ENCODE measurements at regions not wholly inside any gene's neighbourhood (a gene's known extent, or its start where the extent isn't known, plus 50 kb on each side); places are given as distances from the start of the nearest gene placed in this dataset.
A peak's percentile ranks its signal among the peaks of the same experiment; 100 is the strongest.
"Not testable (repeated sequence)": the region's sequence is repeated elsewhere in the genome, so short reads cannot be mapped to it uniquely, and the experiment has no call there.

DNA sequence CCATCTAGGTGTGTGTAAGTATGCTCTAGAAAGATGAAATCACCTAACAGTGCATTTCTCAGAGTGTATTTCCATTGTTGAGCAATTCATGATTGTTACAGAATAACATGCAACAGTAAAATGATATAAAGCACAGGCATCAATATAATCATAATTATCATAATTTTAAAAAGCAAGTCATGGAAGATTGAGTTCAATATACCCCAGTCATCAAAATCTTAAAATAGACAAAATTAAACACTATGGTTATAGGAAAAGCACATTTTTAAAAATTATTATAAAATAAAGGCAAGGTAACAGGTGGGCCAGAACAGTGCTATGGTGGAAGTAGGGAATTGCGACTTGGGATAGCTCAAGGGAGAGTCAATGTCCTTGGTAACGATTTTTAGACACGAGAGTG is 555.4 kb upstream of the VRK2 start:
- intact Hi-C loops (cut with DNase I) = no loop called here
- no peak for DNase-seq
- H3K4me3 ChIP-seq = no peak overlapping the region
- H3K4me1 ChIP-seq = no peaks in the 10 kb centered on the region
- no peaks in the 10 kb centered on the region for H3K36me3 ChIP-seq
- no peaks in the 10 kb centered on the region for H3K27me3 ChIP-seq
- no peak overlapping the region for H3K27ac ChIP-seq
- WGBS, 2 donors = 77 to 90% methylated on average over 3 of the region's 3 CpGs
- TF ChIP-seq POLR2A (IDR thresholded peaks at IDR 0.05) (no peak), EP300 (IDR thresholded peaks at IDR 0.05) (no peak), POLR2AphosphoS5 (IDR thresholded peaks at IDR 0.05) (no peak)
- TF ChIP-seq, protein P1, sequence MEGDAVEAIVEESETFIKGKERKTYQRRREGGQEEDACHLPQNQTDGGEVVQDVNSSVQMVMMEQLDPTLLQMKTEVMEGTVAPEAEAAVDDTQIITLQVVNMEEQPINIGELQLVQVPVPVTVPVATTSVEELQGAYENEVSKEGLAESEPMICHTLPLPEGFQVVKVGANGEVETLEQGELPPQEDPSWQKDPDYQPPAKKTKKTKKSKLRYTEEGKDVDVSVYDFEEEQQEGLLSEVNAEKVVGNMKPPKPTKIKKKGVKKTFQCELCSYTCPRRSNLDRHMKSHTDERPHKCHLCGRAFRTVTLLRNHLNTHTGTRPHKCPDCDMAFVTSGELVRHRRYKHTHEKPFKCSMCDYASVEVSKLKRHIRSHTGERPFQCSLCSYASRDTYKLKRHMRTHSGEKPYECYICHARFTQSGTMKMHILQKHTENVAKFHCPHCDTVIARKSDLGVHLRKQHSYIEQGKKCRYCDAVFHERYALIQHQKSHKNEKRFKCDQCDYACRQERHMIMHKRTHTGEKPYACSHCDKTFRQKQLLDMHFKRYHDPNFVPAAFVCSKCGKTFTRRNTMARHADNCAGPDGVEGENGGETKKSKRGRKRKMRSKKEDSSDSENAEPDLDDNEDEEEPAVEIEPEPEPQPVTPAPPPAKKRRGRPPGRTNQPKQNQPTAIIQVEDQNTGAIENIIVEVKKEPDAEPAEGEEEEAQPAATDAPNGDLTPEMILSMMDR (IDR thresholded peaks at IDR 0.05) = no peak
- no peaks in the 10 kb centered on the region for H3K9me3 ChIP-seq

DNA sequence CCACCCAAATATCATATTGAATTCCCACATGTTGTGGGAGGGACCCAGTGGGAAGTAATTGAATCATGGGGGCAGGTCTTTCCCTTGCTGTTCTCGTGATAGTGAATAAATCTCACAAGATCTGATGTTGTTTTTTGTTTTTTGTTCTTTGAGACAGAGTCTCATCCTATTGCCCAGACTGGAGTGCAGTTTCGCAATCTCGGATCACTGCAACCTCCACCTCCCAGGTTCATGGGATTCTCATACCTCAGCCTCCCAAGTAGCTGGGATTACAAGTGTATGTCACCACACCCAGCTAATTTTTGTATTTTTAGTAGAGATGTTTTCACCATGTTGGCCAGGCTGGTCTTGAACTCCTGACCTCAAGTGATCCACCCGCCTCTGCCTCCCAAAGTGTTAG is 552.6 kb upstream of the VRK2 start:
- H3K27me3 ChIP-seq; H3K4me3 ChIP-seq; DNase-seq; H3K4me1 ChIP-seq; H3K36me3 ChIP-seq; H3K9me3 ChIP-seq; H3K27ac ChIP-seq; intact Hi-C loops (cut with DNase I): not testable (repeated sequence)
- 75 to 88% methylated on average over 4 of the region's 4 CpGs for WGBS, 2 donors

DNA sequence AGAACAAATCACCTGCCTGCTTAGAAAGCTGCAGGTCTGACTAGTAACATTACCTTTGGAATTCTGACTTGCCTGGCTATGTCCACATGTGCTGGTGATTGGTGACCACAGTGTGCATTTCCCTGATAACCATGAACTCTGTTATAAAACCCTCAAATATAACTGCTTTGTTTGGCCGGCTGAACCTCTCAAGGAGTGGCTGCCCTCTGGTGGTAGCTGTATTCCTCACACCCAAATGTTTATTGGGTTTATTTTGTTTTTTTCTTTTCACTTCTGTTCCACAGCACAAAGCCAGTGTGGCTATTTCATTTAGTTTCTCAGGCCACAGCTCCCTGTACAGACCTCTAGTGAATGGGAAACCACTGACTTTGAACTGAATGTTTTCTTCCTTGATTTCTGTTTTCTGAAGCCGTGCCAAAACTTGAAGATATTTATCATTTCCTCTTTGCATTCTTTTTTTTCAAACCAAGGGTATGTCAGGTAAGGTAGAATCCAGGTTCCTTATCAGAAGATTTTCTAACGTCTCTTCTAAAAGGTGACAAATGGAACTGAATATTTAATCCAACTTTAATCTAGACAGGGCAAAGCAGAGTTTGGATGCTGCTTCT is 549.0 kb upstream of the VRK2 start:
- Histone ChIP-seq H3K27me3 (no peaks in the 10 kb centered on the region), H3K36me3 (no peaks in the 10 kb centered on the region), H3K27ac (no peak overlapping the region), H3K9me3 (no peaks in the 10 kb centered on the region), H3K4me1 (no peaks in the 10 kb centered on the region), H3K4me3 (no peak overlapping the region)
- TF ChIP-seq POLR2A (IDR thresholded peaks at IDR 0.05) = no peak
- TF ChIP-seq, protein P1 (IDR thresholded peaks at IDR 0.05) = peak in 2 of 4 experiments; percentile 32 to 59
- intact Hi-C loops (cut with DNase I) = no loop called here
- no peak for DNase-seq
- 12 to 13% methylated on average over 3 of the region's 3 CpGs for WGBS, 2 donors

DNA sequence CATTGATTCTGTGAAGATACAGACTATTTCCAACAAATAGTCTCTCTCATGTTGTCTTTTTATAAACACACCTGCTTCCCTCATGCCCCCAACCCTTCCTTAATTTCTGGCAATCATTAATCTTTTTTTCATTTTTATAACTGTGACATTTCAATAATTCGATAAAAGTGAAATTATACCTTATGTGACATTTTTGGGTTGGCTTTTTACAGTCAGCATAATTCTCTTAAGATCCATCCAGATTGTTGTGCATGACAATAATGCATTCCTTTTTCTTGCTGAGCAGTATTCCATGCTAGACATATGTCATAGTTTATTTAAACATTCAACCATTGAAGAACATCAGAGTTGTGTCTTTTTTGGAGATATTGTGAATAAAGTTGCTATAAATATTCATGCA is 541.8 kb upstream of the VRK2 start:
- H3K4me3 ChIP-seq = no peak overlapping the region
- H3K36me3 ChIP-seq = no peaks in the 10 kb centered on the region
- TF ChIP-seq POLR2A (IDR thresholded peaks at IDR 0.05) = no peak
- TF ChIP-seq EP300 (IDR thresholded peaks at IDR 0.05) = no peak
- TF ChIP-seq POLR2AphosphoS5 (IDR thresholded peaks at IDR 0.05) = no peak
- TF ChIP-seq, protein P1 (IDR thresholded peaks at IDR 0.05) = no peak
- intact Hi-C loops (cut with DNase I) = no loop called here
- H3K4me1 ChIP-seq = no peaks in the 10 kb centered on the region
- DNase-seq = no peak
- no peaks in the 10 kb centered on the region for H3K27me3 ChIP-seq
- 0 to 49% methylated on average over 1 of the region's 1 CpG for WGBS, 2 donors
- no peak overlapping the region for H3K27ac ChIP-seq
- H3K9me3 ChIP-seq = no peaks in the 10 kb centered on the region

DNA sequence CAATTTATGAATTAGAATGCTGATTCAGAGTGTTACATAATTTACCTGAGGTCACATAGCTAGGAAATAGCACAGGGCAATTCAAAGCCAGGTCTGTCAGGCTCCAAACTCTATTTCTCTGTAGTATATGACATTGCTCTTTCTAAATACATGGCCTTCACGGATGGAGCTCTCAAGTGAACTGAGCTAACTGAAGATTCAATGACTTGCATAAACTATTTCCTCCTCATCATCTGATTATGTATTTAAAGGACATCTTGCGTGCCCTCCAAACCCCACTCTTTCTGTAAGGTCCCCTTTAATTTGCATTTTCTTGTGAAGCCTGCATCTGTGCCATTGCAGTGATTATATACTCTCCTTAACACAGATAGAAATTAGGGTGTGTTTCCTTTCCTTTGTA is 537.4 kb upstream of the VRK2 start:
- Histone ChIP-seq H3K27ac (no peak overlapping the region), H3K4me1 (no peaks in the 10 kb centered on the region), H3K27me3 (no peaks in the 10 kb centered on the region), H3K9me3 (no peaks in the 10 kb centered on the region), H3K4me3 (no peak overlapping the region), H3K36me3 (no peaks in the 10 kb centered on the region)
- intact Hi-C loops (cut with DNase I) = no loop called here
- 73 to 87% methylated on average over 2 of the region's 2 CpGs for WGBS, 2 donors
- TF ChIP-seq POLR2AphosphoS5 (IDR thresholded peaks at IDR 0.05) (no peak), POLR2A (IDR thresholded peaks at IDR 0.05) (no peak), EP300 (IDR thresholded peaks at IDR 0.05) (no peak)
- TF ChIP-seq, protein P1 (IDR thresholded peaks at IDR 0.05) = no peak
- DNase-seq = no peak
